Amniotic stem cell (primary cell): ENCODE measurements at regions not wholly inside any gene's neighbourhood (a gene's known extent, or its start where the extent isn't known, plus 50 kb on each side); places are given as distances from the start of the nearest gene placed in this dataset.
"Not testable (repeated sequence)": the region's sequence is repeated elsewhere in the genome, so short reads cannot be mapped to it uniquely, and the experiment has no call there.

Experiments
- DNase-seq: peaks from one replicate; lab custom pipeline; 2025; lab: John Stamatoyannopoulos, UW

- DNase-seq, result no peak
Observed at GRCh38 chr3:193962986-193963685, 172.8 kb upstream of the HES1 start.

GRCh38 chr3:193963808-193964516, 172.0 kb upstream of the HES1 start:
- DNase-seq, result no peak

- no peak for DNase-seq
Observed at GRCh38 chr3:193964517-193964880, 171.4 kb upstream of the HES1 start.

- DNase-seq, result no peak
Observed at GRCh38 chr3:193968380-193968974, 167.5 kb upstream of the HES1 start.

- not testable (repeated sequence) for DNase-seq
Observed at GRCh38 chr3:193970131-193970772, 165.7 kb upstream of the HES1 start.

GRCh38 chr3:193970773-193971206, 165.2 kb upstream of the HES1 start:
- DNase-seq, result no peak

GRCh38 chr3:193971261-193971751, 164.6 kb upstream of the HES1 start:
- no peak for DNase-seq

- DNase-seq, result no peak
Observed at GRCh38 chr3:193971966-193972365, 164.0 kb upstream of the HES1 start.

- no peak for DNase-seq
Observed at GRCh38 chr3:193972832-193973231, 163.1 kb upstream of the HES1 start.

GRCh38 chr3:193974191-193974652, 161.7 kb upstream of the HES1 start:
- DNase-seq, result no peak

GRCh38 chr3:193974671-193975535, 161.0 kb upstream of the HES1 start:
- DNase-seq, result no peak

GRCh38 chr3:193977622-193978021, 158.3 kb upstream of the HES1 start:
- no peak for DNase-seq

- no peak for DNase-seq
Observed at GRCh38 chr3:193978030-193978429, 157.9 kb upstream of the HES1 start.

- DNase-seq, result no peak
Observed at GRCh38 chr3:193978486-193978885, 157.5 kb upstream of the HES1 start.

GRCh38 chr3:193980326-193980725, 155.6 kb upstream of the HES1 start:
- no peak for DNase-seq

GRCh38 chr3:193980905-193981304, 155.0 kb upstream of the HES1 start:
- DNase-seq, result no peak

- DNase-seq, result no peak
Observed at GRCh38 chr3:193981504-193981903, 154.4 kb upstream of the HES1 start.

- DNase-seq, result no peak
Observed at GRCh38 chr3:193982258-193982659, 153.7 kb upstream of the HES1 start.

GRCh38 chr3:193983846-193984818, 151.8 kb upstream of the HES1 start:
- DNase-seq, result no peak

GRCh38 chr3:193984876-193985275, 151.1 kb upstream of the HES1 start:
- no peak for DNase-seq
